22Rv1 (cell line): ENCODE measurements at regions not wholly inside any gene's neighbourhood (a gene's known extent, or its start where the extent isn't known, plus 50 kb on each side); places are given as distances from the start of the nearest gene placed in this dataset.
"Not testable (repeated sequence)": the region's sequence is repeated elsewhere in the genome, so short reads cannot be mapped to it uniquely, and the experiment has no call there.

ENCODE experiments used
- H3K27ac ChIP-seq: fragments of 450-650 bp; 2 replicates; pipeline ENCODE4 v1.5.1; 2017
- ZFX ChIP-seq: fragments of 450-650 bp; IDR thresholded peaks from 2 replicates; pipeline ENCODE4 v1.6.1; 2017; ENCODE audit warnings: antibody characterized with exemption, borderline replicate concordance
- TF ChIP-seq, protein P1 (sequence below): fragments of 450-650 bp; IDR thresholded peaks from 2 replicates; pipeline ENCODE4 v1.5.1; 2017; ENCODE audit warnings: mild to moderate bottlenecking

- TF ChIP-seq, protein P1, sequence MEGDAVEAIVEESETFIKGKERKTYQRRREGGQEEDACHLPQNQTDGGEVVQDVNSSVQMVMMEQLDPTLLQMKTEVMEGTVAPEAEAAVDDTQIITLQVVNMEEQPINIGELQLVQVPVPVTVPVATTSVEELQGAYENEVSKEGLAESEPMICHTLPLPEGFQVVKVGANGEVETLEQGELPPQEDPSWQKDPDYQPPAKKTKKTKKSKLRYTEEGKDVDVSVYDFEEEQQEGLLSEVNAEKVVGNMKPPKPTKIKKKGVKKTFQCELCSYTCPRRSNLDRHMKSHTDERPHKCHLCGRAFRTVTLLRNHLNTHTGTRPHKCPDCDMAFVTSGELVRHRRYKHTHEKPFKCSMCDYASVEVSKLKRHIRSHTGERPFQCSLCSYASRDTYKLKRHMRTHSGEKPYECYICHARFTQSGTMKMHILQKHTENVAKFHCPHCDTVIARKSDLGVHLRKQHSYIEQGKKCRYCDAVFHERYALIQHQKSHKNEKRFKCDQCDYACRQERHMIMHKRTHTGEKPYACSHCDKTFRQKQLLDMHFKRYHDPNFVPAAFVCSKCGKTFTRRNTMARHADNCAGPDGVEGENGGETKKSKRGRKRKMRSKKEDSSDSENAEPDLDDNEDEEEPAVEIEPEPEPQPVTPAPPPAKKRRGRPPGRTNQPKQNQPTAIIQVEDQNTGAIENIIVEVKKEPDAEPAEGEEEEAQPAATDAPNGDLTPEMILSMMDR, result no peak
- TF ChIP-seq ZFX, result no peak
- no peak overlapping the region for H3K27ac ChIP-seq
Observed at GRCh38 chr10:4227586-4227985, 442.6 kb upstream of the KLF6 start.

DNA sequence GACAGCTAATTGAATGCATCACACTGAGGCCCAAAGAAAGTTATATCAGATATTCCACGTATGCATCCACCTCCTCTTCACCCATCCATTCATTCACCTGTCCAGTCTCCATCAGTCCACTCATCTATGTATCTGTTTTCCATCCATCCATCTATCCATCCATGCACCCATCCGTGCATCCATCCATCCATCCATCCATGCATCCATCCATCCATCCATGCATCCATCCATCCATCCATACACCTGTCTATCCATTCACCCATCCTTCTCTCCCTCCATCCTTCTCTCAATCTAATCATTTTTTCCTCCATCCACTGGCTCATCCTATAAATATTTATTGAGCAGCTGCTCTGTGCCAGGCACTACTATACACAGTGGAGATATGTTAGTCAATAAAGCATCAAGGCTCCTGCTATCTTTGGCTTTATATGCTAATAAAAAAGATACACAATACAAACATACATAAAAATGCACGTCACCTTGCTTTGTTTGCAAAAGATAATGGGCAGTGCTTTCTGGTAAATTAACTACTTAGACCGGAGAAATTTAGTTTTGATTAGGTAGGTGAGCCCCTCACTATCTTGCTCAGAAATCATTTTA lies 442.0 kb upstream of the KLF6 start:
- TF ChIP-seq, protein P1, result no peak
- no peak for TF ChIP-seq ZFX
- H3K27ac ChIP-seq, result no peak overlapping the region

GRCh38 chr10:4224178-4224577 lies 439.2 kb upstream of the KLF6 start:
- no peak overlapping the region for H3K27ac ChIP-seq
- TF ChIP-seq, protein P1, result no peak
- TF ChIP-seq ZFX, result no peak

DNA sequence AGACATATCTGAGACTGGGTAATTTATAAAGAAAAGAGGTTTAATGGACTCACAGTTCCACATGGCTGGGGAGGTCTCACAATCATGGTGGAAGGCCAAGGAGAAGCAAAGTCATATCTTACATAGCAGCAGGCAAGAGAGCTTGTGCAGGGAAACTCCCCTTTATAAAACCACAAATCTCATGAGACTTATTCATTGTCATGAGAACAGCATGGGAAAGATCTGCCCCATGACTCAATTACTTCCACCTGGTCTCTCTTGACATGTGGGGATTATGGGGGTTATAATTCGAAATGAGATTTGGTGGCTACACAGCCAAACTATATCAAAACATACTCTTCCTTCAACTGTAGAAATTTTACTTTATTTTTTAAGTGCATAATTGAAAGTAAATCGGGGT lies 436.3 kb upstream of the KLF6 start:
- not testable (repeated sequence) for H3K27ac ChIP-seq

DNA sequence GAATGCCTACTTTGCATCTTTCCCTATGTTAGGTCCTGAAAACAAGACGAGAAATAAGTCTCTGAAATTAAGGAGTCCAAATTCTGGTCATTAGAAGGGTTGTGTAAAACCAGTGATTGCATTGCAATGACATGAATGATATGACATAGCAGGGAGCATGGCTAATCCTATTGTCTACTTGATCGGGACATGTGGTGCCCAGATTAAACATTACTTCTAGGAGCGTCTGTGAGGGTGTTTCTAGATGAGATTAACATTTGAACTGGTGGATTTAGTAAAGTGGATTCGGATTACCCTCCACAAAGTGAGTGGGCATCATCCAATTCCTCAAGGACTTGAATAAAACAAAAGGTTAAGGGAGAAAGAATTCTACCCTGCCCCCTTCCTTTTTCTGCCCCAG lies 434.9 kb upstream of the KLF6 start:
- H3K27ac ChIP-seq, result no peak overlapping the region
- TF ChIP-seq, protein P1, result no peak
- TF ChIP-seq ZFX, result no peak

GRCh38 chr10:4217653-4218052 lies 432.6 kb upstream of the KLF6 start:
- H3K27ac ChIP-seq, result no peak overlapping the region
- no peak for TF ChIP-seq ZFX
- TF ChIP-seq, protein P1, result no peak

- no peak overlapping the region for H3K27ac ChIP-seq
- TF ChIP-seq, protein P1, result no peak
- TF ChIP-seq ZFX, result no peak
Observed at GRCh38 chr10:4217187-4217586, 432.2 kb upstream of the KLF6 start.

GRCh38 chr10:4216726-4217125 lies 431.7 kb upstream of the KLF6 start:
- H3K27ac ChIP-seq, result no peak overlapping the region
- no peak for TF ChIP-seq ZFX
- TF ChIP-seq, protein P1, result no peak
